GM20000 (cell line): ENCODE measurements at regions not wholly inside any gene's neighbourhood (a gene's known extent, or its start where the extent isn't known, plus 50 kb on each side); places are given as distances from the start of the nearest gene placed in this dataset.

Source experiments
- DNase-seq: peaks from one replicate; pipeline ENCODE4 v3.0.0; 2012; ENCODE audit warnings: low spot score
- CTCF ChIP-seq: IDR thresholded peaks from 2 replicates; pipeline ENCODE4 v1.5.1; 2012; ENCODE audit warnings: mild to moderate bottlenecking, control low read depth; ENCODE audit errors: extremely low read depth, missing control alignments

GRCh38 chr6:122005661-122006060, 393.8 kb upstream of the HSF2 start:
- TF ChIP-seq CTCF: no peak
- no peak for DNase-seq

GRCh38 chr6:122007339-122007738, 392.1 kb upstream of the HSF2 start:
- DNase-seq: no peak
- TF ChIP-seq CTCF: no peak

GRCh38 chr6:122008101-122008999, 391.1 kb upstream of the HSF2 start:
- DNase-seq: no peak
- TF ChIP-seq CTCF: no peak

- no peak for DNase-seq
- no peak for TF ChIP-seq CTCF
Measured at GRCh38 chr6:122009000-122009350, 390.5 kb upstream of the HSF2 start.

- TF ChIP-seq CTCF: no peak
Measured at GRCh38 chr6:122012578-122012977, 386.9 kb upstream of the HSF2 start.

GRCh38 chr6:122014961-122015360, 384.5 kb upstream of the HSF2 start:
- TF ChIP-seq CTCF: no peak
- no peak for DNase-seq

More at GRCh38 chr6:122012578-122012977, 386.9 kb upstream of the HSF2 start:
- DNase-seq: no peak

- no peak for DNase-seq
Measured at GRCh38 chr6:122020588-122021264, 378.7 kb upstream of the HSF2 start.

More at GRCh38 chr6:122020588-122021264, 378.7 kb upstream of the HSF2 start:
- TF ChIP-seq CTCF: no peak
